ENCODE measurements at regions not wholly inside any gene's neighbourhood (a gene's known extent, or its start where the extent isn't known, plus 50 kb on each side); places are given as distances from the start of the nearest gene placed in this dataset.

GRCh38 chr15:39244776-39245175 lies 336.1 kb upstream of the THBS1 start:
- Mint-ChIP-seq H3K4me3 (no peak overlapping the region), H3K4me1 (no peaks in the 10 kb centered on the region), H3K27me3 (ENCODE audit: low read depth in 3 of 3) (peaks cover 1 to 11% (median 10%) of the 10 kb centered on the region in 3 donors), H3K36me3 (no peaks in the 10 kb centered on the region), H3K9me3 (peaks cover 0 to 11% (median 4%) of the 10 kb centered on the region in 7 donors), H3K27ac (peak overlapping the region in 1 of 7 donors; percentile 38)
- WGBS (ENCODE audit: insufficient coverage) = no CpG with 5 or more reads among the region's 1 CpG
- no peak overlapping the region for H2AFZ ChIP-seq (ENCODE audit: insufficient read depth, low read depth, low read length, poor library complexity, severe bottlenecking)
- no peak overlapping the region for H3K4me3 ChIP-seq (replicated peaks in 1 of 3; ENCODE audit: low read depth in 2 of 3, low read length in 3 of 3)
- DNase-seq = no peak
- intact Hi-C loops (cut with micrococcal nuclease) = no loop called here
- peaks cover 0 to 6% of the 10 kb centered on the region in 2 donors for H3K4me1 ChIP-seq (ENCODE audit: control insufficient read depth in 1 of 2, insufficient read depth in 2 of 2, low read length in 2 of 2)
- peaks cover 0 to 4% of the 10 kb centered on the region in 2 donors for H3K27me3 ChIP-seq (ENCODE audit: control insufficient read depth in 2 of 2, insufficient read depth in 2 of 2, low read length in 2 of 2)
- no peaks in the 10 kb centered on the region for H3K79me2 ChIP-seq (ENCODE audit: insufficient read depth, low read length)
- no peak overlapping the region for H3K9ac ChIP-seq (ENCODE audit: insufficient read depth, low read length, poor library complexity, severe bottlenecking)
- H3K27ac ChIP-seq (ENCODE audit: low read depth in 1 of 2, low read length in 2 of 2) = no peak overlapping the region
- no peaks in the 10 kb centered on the region for H3K36me3 ChIP-seq (replicated peaks in 1 of 2; ENCODE audit: control insufficient read depth in 1 of 2, insufficient read depth in 2 of 2, low read length in 2 of 2)
- no peaks in the 10 kb centered on the region for H3K9me3 ChIP-seq (replicated peaks in 1 of 2; ENCODE audit: control insufficient read depth in 1 of 2, insufficient read depth in 1 of 2, low read length in 2 of 2)
- no peak overlapping the region for H3K4me2 ChIP-seq (replicated peaks; ENCODE audit: extremely low read depth, low read length, poor library complexity, severe bottlenecking)
- no peaks in the 10 kb centered on the region for H4K20me1 ChIP-seq (ENCODE audit: insufficient read depth, low read length)
- no peak for TF ChIP-seq CTCF (IDR thresholded peaks at IDR 0.05)

- no peak for DNase-seq
- no peaks in the 10 kb centered on the region for H3K36me3 ChIP-seq (replicated peaks in 1 of 2; ENCODE audit: control insufficient read depth in 1 of 2, insufficient read depth in 2 of 2, low read length in 2 of 2)
- no peak overlapping the region for H3K27ac Mint-ChIP-seq
- H3K4me3 Mint-ChIP-seq = no peak overlapping the region
- H3K9me3 Mint-ChIP-seq = peaks cover 0 to 6% (median 1%) of the 10 kb centered on the region in 7 donors
- peaks cover 1 to 11% (median 11%) of the 10 kb centered on the region in 3 donors for H3K27me3 Mint-ChIP-seq (ENCODE audit: low read depth in 3 of 3)
- no peak for TF ChIP-seq CTCF (IDR thresholded peaks at IDR 0.05)
- H3K4me3 ChIP-seq (replicated peaks in 1 of 3; ENCODE audit: low read depth in 2 of 3, low read length in 3 of 3) = no peak overlapping the region
- peaks cover 6 to 20% of the 10 kb centered on the region in 2 donors for H3K4me1 ChIP-seq (ENCODE audit: control insufficient read depth in 1 of 2, insufficient read depth in 2 of 2, low read length in 2 of 2)
- no peaks in the 10 kb centered on the region for H3K79me2 ChIP-seq (ENCODE audit: insufficient read depth, low read length)
- H3K27ac ChIP-seq (ENCODE audit: low read depth in 1 of 2, low read length in 2 of 2) = no peak overlapping the region
- no peaks in the 10 kb centered on the region for H3K9me3 ChIP-seq (replicated peaks in 1 of 2; ENCODE audit: control insufficient read depth in 1 of 2, insufficient read depth in 1 of 2, low read length in 2 of 2)
- WGBS (ENCODE audit: insufficient coverage) = no CpG with 5 or more reads among the region's 1 CpG
- no peaks in the 10 kb centered on the region for H4K20me1 ChIP-seq (ENCODE audit: insufficient read depth, low read length)
- no peak overlapping the region for H2AFZ ChIP-seq (ENCODE audit: insufficient read depth, low read depth, low read length, poor library complexity, severe bottlenecking)
- peaks cover 10% of the 10 kb centered on the region for H3K4me1 Mint-ChIP-seq
- intact Hi-C loops (cut with micrococcal nuclease) = no loop called here
- peaks cover 0 to 4% of the 10 kb centered on the region in 2 donors for H3K27me3 ChIP-seq (ENCODE audit: control insufficient read depth in 2 of 2, insufficient read depth in 2 of 2, low read length in 2 of 2)
- no peaks in the 10 kb centered on the region for H3K36me3 Mint-ChIP-seq
- H3K4me2 ChIP-seq (replicated peaks; ENCODE audit: extremely low read depth, low read length, poor library complexity, severe bottlenecking) = no peak overlapping the region
- no peak overlapping the region for H3K9ac ChIP-seq (ENCODE audit: insufficient read depth, low read length, poor library complexity, severe bottlenecking)
Observed at GRCh38 chr15:39246523-39246922, 334.4 kb upstream of the THBS1 start.
